ENCODE measurements at regions not wholly inside any gene's neighbourhood (a gene's known extent, or its start where the extent isn't known, plus 50 kb on each side); places are given as distances from the start of the nearest gene placed in this dataset.

DNA sequence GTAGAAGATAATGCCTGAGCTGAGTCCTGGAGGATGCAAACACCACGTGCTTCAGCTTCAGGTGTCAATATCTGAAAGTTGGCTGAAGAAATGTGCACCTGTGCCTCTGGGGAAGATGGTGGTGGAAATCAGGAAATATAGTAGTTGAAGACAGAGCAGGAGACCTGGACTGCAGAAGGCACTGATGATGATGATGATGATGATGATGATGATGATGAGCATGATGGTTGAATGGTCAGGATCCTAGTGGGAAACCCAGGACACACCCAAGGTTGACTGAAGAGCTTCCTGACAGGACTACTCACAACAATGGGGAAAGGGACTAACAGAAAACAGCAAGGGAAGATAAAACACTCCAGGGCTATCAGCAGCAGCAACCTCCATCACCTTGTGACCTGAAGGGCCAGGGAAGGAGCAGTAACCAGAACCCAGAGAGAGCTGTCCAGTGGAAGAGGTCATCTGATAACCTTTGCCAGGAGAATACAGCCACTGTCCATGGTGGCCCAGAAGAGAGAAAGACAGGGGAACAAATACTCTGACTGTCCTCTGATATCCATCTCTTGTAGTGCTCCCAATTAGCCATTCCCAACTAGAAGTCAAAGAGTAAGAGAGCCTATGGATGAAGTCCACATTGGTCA is 170.3 kb downstream of the TSHZ3 start:
- no peak overlapping the region for H3K27ac ChIP-seq
- DNase-seq: no peak
- no peak overlapping the region for H3K4me3 ChIP-seq
- no peaks in the 10 kb centered on the region for H3K27me3 ChIP-seq
- H3K9me3 ChIP-seq: no peaks in the 10 kb centered on the region
- TF ChIP-seq, protein P1, sequence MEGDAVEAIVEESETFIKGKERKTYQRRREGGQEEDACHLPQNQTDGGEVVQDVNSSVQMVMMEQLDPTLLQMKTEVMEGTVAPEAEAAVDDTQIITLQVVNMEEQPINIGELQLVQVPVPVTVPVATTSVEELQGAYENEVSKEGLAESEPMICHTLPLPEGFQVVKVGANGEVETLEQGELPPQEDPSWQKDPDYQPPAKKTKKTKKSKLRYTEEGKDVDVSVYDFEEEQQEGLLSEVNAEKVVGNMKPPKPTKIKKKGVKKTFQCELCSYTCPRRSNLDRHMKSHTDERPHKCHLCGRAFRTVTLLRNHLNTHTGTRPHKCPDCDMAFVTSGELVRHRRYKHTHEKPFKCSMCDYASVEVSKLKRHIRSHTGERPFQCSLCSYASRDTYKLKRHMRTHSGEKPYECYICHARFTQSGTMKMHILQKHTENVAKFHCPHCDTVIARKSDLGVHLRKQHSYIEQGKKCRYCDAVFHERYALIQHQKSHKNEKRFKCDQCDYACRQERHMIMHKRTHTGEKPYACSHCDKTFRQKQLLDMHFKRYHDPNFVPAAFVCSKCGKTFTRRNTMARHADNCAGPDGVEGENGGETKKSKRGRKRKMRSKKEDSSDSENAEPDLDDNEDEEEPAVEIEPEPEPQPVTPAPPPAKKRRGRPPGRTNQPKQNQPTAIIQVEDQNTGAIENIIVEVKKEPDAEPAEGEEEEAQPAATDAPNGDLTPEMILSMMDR (IDR thresholded peaks at IDR 0.05): no peak
- intact Hi-C loops (cut with DNase I): no loop called here
- H3K4me1 ChIP-seq: no peaks in the 10 kb centered on the region
- no peaks in the 10 kb centered on the region for H3K36me3 ChIP-seq
- no peak for ATAC-seq

- no peak overlapping the region for H3K27ac ChIP-seq
- H3K27me3 ChIP-seq: no peaks in the 10 kb centered on the region
- no peaks in the 10 kb centered on the region for H3K9me3 ChIP-seq
- TF ChIP-seq, protein P1 (IDR thresholded peaks at IDR 0.05): no peak
- H3K36me3 ChIP-seq: no peaks in the 10 kb centered on the region
- H3K4me3 ChIP-seq: no peak overlapping the region
- no peak for DNase-seq
- no peaks in the 10 kb centered on the region for H3K4me1 ChIP-seq
- ATAC-seq: no peak
- intact Hi-C loops (cut with DNase I): no loop called here
Observed at GRCh38 chr19:31177246-31177645, 172.0 kb downstream of the TSHZ3 start.

DNA sequence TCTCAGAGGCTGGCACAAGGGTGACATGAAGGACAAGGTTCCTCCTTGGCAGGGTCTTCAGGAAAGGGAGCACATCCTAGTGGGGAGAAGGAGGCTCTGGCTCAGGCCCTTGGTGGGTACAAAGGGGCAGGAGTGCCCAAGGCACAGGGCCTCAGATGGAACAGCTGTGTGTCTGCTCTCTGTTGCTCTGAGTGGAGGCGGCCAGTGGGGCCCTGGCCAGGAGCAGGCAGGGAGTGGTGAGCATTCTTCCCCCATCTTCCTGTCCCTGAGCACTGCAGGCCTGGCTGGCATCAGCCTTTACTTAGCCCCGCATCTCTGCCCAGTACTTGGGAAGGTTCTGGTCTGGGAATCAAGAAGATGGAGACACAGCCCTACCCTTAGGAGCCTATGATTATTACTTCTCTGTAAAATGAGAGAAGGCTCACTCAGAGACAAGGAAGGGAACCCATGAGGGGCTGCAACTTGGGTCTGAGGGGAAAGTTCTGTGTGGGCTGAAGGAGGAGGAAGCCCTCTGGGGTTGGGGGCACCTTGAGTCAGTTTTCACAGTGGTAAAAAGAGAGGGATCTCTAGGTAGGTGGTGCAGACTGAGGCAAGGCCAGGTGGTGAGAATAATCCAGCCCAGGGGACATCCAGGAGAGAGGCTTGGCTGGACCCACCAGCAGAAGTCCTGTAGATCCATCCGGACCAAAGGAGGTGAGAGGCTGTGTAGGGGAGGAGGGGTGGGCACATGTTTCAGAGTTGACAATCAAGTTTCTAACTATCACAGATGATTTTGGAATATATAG is 173.5 kb downstream of the TSHZ3 start:
- Histone ChIP-seq H3K4me3 (no peak overlapping the region), H3K4me1 (no peaks in the 10 kb centered on the region), H3K9me3 (no peaks in the 10 kb centered on the region), H3K27me3 (no peaks in the 10 kb centered on the region), H3K36me3 (no peaks in the 10 kb centered on the region), H3K27ac (no peak overlapping the region)
- ATAC-seq (no peak), DNase-seq (no peak)
- TF ChIP-seq, protein P1 (IDR thresholded peaks at IDR 0.05): no peak
- intact Hi-C loops (cut with DNase I): no loop called here

DNA sequence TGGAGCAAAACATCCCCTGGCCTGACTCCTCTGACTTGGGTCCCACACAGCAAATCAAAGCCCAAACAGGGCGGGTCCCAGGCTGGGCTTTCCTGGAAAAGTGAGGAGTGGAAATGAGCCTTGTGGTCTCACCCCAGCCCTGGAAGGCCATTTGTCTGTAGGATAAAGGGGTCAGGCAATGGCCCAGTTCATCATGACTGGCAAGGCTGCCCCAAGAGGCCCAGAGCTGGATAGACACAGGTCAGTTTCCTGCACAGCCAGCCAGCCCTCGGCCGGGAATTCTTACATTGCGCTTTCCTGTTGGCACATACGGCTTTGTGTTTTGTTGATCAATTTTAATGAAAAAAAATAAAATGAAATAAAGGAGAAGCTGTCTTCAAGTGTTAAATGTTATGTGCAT is 174.3 kb downstream of the TSHZ3 start:
- ATAC-seq (no peak), DNase-seq (no peak)
- TF ChIP-seq, protein P1 (IDR thresholded peaks at IDR 0.05): no peak
- Histone ChIP-seq H3K9me3 (no peaks in the 10 kb centered on the region), H3K4me3 (no peak overlapping the region), H3K27me3 (no peaks in the 10 kb centered on the region), H3K27ac (no peak overlapping the region), H3K36me3 (no peaks in the 10 kb centered on the region), H3K4me1 (no peaks in the 10 kb centered on the region)
- intact Hi-C loops (cut with DNase I): no loop called here

- TF ChIP-seq, protein P1 (IDR thresholded peaks at IDR 0.05): no peak
- H3K27ac ChIP-seq: no peak overlapping the region
- no peaks in the 10 kb centered on the region for H3K4me1 ChIP-seq
- no peaks in the 10 kb centered on the region for H3K9me3 ChIP-seq
- DNase-seq (no peak), ATAC-seq (no peak)
- intact Hi-C loops (cut with DNase I): no loop called here
- no peaks in the 10 kb centered on the region for H3K27me3 ChIP-seq
- H3K4me3 ChIP-seq: no peak overlapping the region
- H3K36me3 ChIP-seq: no peaks in the 10 kb centered on the region
Observed at GRCh38 chr19:31173991-31174390, 175.2 kb downstream of the TSHZ3 start.
